Fibroblast of pulmonary artery (primary cell): ENCODE measurements at regions not wholly inside any gene's neighbourhood (a gene's known extent, or its start where the extent isn't known, plus 50 kb on each side); places are given as distances from the start of the nearest gene placed in this dataset.

ENCODE experiments used
- DNase-seq: peaks from one replicate; pipeline ENCODE4 v3.0.0-alpha.2; 2010; ENCODE audit warnings: low read depth
- H3K4me3 ChIP-seq: replicated peaks from 2 replicates; pipeline ENCODE4 v1.5.1; 2011; ENCODE audit warnings: low read depth, mild to moderate bottlenecking, control low read depth, low read length, moderate library complexity
- CTCF ChIP-seq: IDR thresholded peaks from 2 replicates; pipeline ENCODE4 v1.5.1; 2011; ENCODE audit warnings: mild to moderate bottlenecking, control low read depth, low read length, inconsistent platforms; ENCODE audit errors: missing control alignments

- no peak for TF ChIP-seq CTCF
- DNase-seq = no peak
- no peak overlapping the region for H3K4me3 ChIP-seq
These were observed 293.5 kb upstream of the FERMT1 start for GRCh38 chr20:6416371-6416770.

- no peak for TF ChIP-seq CTCF
These were observed 288.8 kb upstream of the FERMT1 start for GRCh38 chr20:6411651-6412050.

DNA sequence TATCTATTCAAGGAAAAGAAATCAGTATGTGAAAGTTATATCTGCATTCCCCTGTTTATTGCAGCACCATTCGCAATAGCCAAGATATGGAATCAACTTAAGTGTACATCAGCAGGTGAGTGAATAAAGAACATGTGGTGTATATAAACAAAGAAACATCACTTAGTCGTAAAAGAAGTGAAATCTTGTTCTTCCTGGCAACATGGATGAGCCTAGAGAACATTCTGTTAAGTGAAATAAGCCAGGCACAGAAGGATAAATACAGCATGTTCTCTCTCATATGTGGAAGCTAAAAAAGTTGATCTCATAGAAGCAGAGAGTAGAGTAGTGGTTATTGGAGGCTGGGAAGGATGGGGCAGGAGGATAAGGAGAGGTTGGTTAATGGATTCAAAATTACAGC lies 287.9 kb upstream of the FERMT1 start:
- no peak for TF ChIP-seq CTCF
- no peak overlapping the region for H3K4me3 ChIP-seq
- DNase-seq = no peak

More at GRCh38 chr20:6411651-6412050, 288.8 kb upstream of the FERMT1 start:
- no peak for DNase-seq
- no peak overlapping the region for H3K4me3 ChIP-seq

DNA sequence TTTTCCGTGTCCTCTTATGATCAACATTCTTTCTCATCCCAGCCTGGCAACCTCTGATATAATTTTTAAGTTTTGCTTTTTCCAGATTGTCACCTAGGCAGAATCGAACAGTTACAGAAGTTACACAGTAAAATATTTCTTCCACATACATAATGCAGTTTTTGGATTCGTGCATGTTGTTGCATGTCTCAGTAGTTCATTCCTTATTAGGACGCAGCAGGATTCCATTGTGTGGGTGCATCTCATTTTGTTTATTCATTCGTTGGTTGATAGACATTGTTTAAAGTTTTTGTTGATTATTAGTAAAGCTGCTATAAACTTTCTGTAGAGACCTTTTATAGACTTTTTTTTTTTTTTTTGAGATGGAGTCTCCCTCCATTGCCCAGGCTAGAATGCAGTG lies 284.3 kb upstream of the FERMT1 start:
- DNase-seq = no peak
- TF ChIP-seq CTCF = no peak

GRCh38 chr20:6401893-6402557 lies 279.2 kb upstream of the FERMT1 start:
- TF ChIP-seq CTCF = no peak

More for the DNA sequence above, 284.3 kb upstream of the FERMT1 start:
- no peak overlapping the region for H3K4me3 ChIP-seq

DNA sequence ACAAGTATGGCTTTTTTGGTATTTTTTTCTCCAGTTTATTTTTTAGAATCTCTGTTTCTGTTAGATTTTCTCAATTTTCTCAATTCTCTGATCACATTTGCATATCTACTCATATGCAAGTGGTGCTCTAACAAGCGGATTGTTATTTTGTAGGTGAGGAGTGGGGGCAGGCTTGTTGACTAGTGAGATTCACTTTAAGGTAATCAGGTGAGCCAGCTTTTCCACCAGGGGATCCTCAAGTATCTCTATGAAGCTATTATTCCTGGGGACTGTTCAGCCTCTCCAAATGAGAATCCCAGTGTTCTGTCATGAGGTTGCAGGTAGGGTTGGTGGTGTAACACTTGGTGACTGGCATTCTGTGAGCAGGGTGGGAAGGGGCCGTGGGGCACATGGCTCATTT lies 274.3 kb upstream of the FERMT1 start:
- DNase-seq = no peak
- H3K4me3 ChIP-seq = no peak overlapping the region
- no peak for TF ChIP-seq CTCF

More at GRCh38 chr20:6401893-6402557, 279.2 kb upstream of the FERMT1 start:
- H3K4me3 ChIP-seq = no peak overlapping the region
- DNase-seq = no peak

DNA sequence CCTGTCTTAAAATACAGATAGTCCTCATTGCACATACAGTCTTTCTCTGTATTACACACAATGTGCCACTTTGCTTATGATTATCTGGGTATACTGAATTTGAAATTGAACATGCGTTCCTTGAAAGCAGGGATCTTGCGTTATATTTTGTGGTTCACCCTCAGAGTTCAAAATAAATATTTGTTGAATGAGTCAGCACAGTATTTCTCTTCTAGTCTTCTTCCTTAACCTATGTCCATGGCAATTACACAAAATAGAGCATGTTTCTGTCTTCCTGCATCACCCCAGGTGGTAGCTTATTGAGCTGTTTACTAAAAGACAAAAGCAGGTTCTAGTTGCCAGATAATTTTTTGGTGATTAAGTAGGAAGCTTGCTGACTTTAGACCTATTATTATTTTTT lies 272.9 kb upstream of the FERMT1 start:
- peak; percentile 28 for DNase-seq
- no peak for TF ChIP-seq CTCF
- H3K4me3 ChIP-seq = no peak overlapping the region
